Renal pelvis (tissue), 1 donor: ENCODE measurements at regions not wholly inside any gene's neighbourhood (a gene's known extent, or its start where the extent isn't known, plus 50 kb on each side); places are given as distances from the start of the nearest gene placed in this dataset.
A peak's percentile ranks its signal among the peaks of the same experiment; 100 is the strongest.

Experiments
- DNase-seq: peaks from one replicate; pipeline ENCODE4 v3.0.0-alpha.2; 2013

DNA sequence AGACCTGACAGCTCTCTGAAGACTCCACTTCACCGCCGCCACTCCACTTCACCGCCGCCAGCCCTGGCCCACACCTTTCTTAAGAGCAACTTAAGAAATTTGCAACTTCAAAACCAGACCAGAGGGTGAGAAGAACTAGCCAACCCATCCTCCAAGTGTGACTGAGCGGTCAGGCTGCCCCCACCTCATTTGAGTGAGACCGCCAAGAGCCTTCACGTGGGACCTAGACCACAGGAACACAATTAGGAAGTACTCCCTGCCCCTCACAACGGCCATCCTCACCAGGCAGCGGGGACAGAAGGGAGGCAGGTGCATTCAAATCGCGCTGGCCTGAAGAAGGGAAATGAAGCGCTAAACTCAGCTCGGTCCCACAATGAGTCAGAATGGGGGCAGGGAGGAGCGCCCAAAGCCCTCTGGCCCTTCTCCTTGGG is 156.8 kb upstream of the BCL6 start:
- DNase-seq = no peak

- no peak for DNase-seq
Observed at GRCh38 chr3:187902936-187903335, 157.7 kb upstream of the BCL6 start.

GRCh38 chr3:187903697-187904096 is 158.4 kb upstream of the BCL6 start:
- DNase-seq = no peak

DNA sequence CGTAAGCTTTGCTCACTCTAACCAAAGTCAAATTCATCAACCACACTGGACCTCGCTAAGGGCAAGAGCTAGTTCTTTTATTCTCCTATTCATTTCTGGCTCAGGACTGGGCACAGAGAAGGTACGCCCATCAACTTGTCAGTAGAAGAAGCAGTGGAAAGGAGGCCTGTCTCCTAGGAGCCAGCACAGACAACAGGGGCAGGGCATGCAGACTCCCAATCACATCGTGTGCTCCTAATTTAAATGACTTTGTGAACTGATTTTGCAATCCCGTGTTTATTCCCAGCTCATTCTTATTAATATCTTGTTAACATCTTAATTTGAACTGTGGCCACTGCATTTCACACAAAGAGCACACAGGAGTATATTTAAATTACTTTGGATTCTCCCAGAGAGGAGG is 161.1 kb upstream of the BCL6 start:
- DNase-seq = no peak

DNA sequence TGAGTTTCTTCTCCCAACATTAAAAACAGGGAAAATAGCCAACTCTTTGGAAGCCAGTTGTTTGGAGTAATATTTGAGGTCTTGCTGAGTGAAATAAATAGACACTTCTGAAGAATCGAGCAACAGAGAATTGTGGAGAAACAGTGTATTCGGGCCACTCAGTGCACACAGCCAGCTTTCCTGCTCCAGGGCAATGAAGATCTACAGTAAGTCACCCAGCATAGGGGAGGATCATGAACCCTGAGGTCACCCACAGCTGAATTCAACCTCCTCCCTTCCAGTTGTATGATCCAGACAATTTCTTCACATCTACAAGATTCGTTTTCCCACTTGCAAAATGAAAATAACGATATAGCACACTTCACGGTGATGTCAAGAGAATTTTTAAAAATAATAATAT is 161.7 kb upstream of the BCL6 start:
- DNase-seq = no peak

GRCh38 chr3:187909866-187910265 is 164.6 kb upstream of the BCL6 start:
- DNase-seq = no peak

DNA sequence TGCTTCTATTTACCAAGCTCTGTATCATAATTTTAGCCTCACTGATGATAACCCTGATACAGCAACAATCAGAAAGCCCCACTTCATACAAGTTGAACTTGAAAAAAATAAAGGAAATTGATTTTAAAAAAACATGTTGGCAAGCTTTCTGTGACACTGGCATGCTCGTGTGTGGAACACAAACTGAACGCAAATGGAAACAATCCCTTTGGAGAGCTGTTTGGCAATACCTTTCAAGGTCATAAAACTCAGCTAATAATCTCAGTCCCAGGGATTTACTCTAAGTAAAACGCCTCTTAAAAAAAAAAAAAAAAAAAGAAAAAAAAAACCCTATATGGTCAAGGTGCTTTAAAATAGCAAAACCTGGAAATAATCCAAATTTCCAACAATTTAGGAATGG is 166.7 kb upstream of the BCL6 start:
- no peak for DNase-seq

DNA sequence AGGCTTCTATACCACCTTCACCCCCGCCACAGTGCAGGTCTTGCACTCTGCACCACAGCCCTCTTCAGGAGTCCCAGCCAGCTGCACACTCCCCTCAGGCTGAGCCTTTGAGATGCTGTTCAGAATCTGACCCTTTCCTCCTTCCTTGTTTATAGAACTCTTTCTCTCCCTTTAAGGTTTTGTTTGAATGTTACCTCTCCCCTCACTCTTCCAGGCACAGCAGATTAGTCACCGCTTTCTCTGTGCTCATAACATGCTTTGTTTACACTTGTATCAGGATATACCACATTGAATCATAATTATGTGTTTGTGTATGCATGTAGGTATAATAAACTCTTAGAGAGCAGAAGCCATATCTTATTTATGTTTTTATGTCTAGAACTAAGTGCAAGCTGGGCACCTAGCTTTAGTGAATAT is 168.4 kb upstream of the BCL6 start:
- DNase-seq = no peak

- DNase-seq = no peak
Observed at GRCh38 chr3:187914231-187914630, 169.0 kb upstream of the BCL6 start.

DNA sequence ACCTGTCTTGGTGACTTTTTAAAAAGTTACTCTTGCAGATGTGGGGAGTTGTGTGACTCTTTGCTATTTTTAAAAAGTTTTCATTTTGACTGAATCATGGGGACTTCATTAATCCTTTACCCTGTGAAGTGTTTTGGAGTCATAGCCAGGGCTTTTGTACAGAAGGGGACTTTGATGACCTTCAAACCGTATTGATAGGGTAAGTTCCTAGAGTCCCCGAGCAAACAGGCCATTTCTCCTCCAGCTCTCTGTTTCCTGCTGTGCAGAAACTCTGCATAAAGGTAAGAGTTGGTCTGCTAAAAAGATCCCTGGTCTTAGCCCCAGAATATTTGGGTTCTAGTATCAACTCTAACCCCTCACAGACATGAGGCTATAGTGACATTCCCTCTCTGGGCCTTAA is 170.8 kb upstream of the BCL6 start:
- DNase-seq = no peak

GRCh38 chr3:187918081-187918644 is 172.9 kb upstream of the BCL6 start:
- no peak for DNase-seq

GRCh38 chr3:187919048-187919447 is 173.8 kb upstream of the BCL6 start:
- no peak for DNase-seq

- DNase-seq = no peak
Observed at GRCh38 chr3:187919544-187919943, 174.3 kb upstream of the BCL6 start.

DNA sequence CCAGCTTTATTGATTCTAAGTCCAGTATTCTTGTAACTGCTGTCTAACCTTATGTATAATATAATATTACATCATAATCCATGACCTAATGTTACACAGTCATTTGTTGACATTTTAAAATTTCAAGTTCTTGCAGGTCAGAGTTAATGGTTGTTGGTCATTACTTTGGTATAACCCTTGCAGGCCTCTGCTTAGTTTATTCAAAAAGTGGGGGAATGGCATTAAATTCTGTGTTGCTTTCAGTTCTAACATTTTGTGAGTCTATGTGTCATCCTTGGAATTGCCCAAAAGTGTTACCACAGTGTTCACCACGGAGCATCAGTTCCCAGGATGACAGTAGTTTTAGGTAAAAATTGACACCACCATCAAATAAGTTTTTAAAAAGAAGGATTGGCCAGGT is 174.8 kb upstream of the BCL6 start:
- no peak for DNase-seq

DNA sequence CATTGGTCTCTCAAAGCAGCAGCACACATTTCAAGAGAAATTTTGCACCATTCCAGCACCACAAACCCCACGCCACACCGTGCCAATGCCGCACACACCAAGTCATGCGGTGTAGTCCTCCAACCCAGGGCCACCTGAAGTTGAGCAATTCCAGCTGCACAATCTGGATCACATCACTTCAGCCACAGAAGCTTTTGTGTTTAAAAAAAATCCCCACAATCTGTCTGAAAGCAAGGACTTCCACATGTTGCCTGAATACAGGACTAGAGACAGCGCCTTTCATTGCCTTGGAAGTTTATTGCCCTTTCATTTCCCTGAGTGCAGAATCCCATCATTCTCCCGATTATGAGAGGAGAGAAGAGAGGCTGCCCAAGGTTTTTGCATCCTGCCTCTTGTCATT is 175.6 kb upstream of the BCL6 start:
- DNase-seq = peak; percentile 54

- no peak for DNase-seq
Observed at GRCh38 chr3:187921391-187922074, 176.3 kb upstream of the BCL6 start.

- DNase-seq = no peak
Observed at GRCh38 chr3:187922704-187923416, 177.6 kb upstream of the BCL6 start.

DNA sequence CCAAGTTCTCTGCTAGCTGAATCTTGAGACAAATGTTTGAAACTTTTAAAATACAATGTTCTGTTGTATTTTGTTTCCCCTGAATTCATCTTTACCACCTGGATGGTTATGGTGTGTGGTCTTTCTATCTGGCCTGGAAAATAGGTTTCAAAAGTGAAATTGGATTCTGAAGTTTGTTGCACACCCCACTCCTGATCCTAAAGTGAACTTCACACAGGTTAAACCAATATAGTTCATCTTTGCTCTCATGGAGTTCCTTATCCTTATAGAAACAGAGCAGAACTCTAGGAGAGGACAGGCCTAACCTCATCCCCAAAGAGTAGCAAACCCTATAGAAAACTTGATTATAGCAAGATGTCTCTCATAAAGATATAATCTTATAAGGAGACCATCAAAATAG is 179.4 kb upstream of the BCL6 start:
- DNase-seq = no peak

GRCh38 chr3:187925326-187925725 is 180.1 kb upstream of the BCL6 start:
- DNase-seq = no peak

- no peak for DNase-seq
Observed at GRCh38 chr3:187926620-187927019, 181.4 kb upstream of the BCL6 start.

DNA sequence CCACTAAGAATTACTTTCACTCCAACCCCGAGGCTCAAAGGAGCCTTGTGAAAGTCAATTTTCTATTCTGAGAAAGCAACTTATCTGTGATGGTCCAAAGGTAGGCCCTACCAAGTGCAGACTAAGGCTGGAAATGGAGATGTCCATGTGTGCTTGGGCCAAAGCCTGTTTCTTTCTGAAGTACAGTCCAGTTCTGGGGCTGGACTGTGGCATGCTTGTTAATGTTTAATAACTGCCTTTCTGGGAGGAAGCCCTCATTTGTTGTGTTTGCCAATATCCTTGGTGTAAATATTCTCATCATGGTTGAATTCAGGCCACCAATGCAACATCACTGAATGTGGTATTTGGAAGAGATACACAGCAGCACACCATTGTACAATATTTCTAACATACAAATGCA is 182.3 kb upstream of the BCL6 start:
- DNase-seq = no peak

- DNase-seq = no peak
Observed at GRCh38 chr3:187929112-187929816, 184.0 kb upstream of the BCL6 start.

- DNase-seq = no peak
Observed at GRCh38 chr3:187930021-187930420, 184.8 kb upstream of the BCL6 start.
